Heart left ventricle (tissue), 16 donors: ENCODE measurements at regions not wholly inside any gene's neighbourhood (a gene's known extent, or its start where the extent isn't known, plus 50 kb on each side); places are given as distances from the start of the nearest gene placed in this dataset.

Source experiments
- ATAC-seq, 4 donors: fragments of 200-7000 bp; cut with Tn5 transposase; one replicate each; pipeline ENCODE4 v1.9.1; 2020 to 2022; ENCODE audit warnings: moderate library complexity in 4 of 4, mild to moderate bottlenecking in 3 of 4, moderate number of reproducible peaks in 1 of 4
- DNase-seq, 5 donors: peaks; one replicate each; pipeline ENCODE4 v3.0.0-alpha.2; 2020
- H3K27ac ChIP-seq, 12 donors: fragments of 200-600 bp; sonication (generic) in 4 of 12; one replicate each; pipeline versions ENCODE4 v1.5.0 to v1.8.0; 2016 to 2022; ENCODE audit warnings: mild to moderate bottlenecking in 2 of 12
- H3K27me3 ChIP-seq, 9 donors: fragments of 200-600 bp; sonication (generic) in 2 of 9; one replicate each; pipeline versions ENCODE4 v1.5.1 to v1.8.0; 2016 to 2022; ENCODE audit warnings: mild to moderate bottlenecking in 3 of 9
- H3K36me3 ChIP-seq, 9 donors: fragments of 200-600 bp; sonication (generic) in 2 of 9; one replicate each; pipeline versions ENCODE4 v1.5.0 to v1.8.0; 2018 to 2022; ENCODE audit warnings: mild to moderate bottlenecking in 2 of 9
- H3K4me1 ChIP-seq, 12 donors: fragments of 200-600 bp; sonication (generic) in 4 of 12; one replicate each; pipeline versions ENCODE4 v1.5.0 to v1.8.0; 2016 to 2022; ENCODE audit warnings: mild to moderate bottlenecking in 3 of 12
- H3K4me3 ChIP-seq, 12 donors: fragments of 200-600 bp; sonication (generic) in 4 of 12; one replicate each; pipeline versions ENCODE4 v1.5.0 to v1.8.0; 2017 to 2022; ENCODE audit warnings: mild to moderate bottlenecking in 9 of 12, moderate library complexity in 4 of 12
- H3K9me3 ChIP-seq, 12 donors: fragments of 200-600 bp; sonication (generic) in 4 of 12; one replicate each; pipeline versions ENCODE4 v1.5.0 to v1.8.0; 2016 to 2022; ENCODE audit warnings: mild to moderate bottlenecking in 1 of 12
- POLR2A ChIP-seq, 2 donors: fragments of 450-650 bp; IDR thresholded peaks; one replicate each; pipeline ENCODE4 v1.6.1; 2017; ENCODE audit warnings: antibody characterized with exemption in 2 of 2, mild to moderate bottlenecking in 2 of 2, moderate library complexity in 2 of 2
- WGBS, 4 donors: extraction: QIAGEN DNeasy Blood & Tissue Kit in 2 of 4; methylation state at CpG; one replicate each; pipeline versions ENCODE4 v1.1.5 to v1.1.7; 2013 to 2018; 5-methylcytosine and 5-hydroxymethylcytosine counted together
- intact Hi-C, 10 donors: fragments of 100-400 bp; cut with DNase I; formaldehyde crosslinking; loops; one replicate each; pipeline versions ENCODE4 v1.11.1 to v1.14.2; 2022
- TF ChIP-seq, protein P1 (sequence below), 12 donors: fragments of 200-600 bp; sonication (generic) in 4 of 12; IDR thresholded peaks; one replicate each; pipeline versions ENCODE4 v1.5.0 to v1.8.0; 2018 to 2022; ENCODE audit warnings: antibody characterized with exemption in 12 of 12, mild to moderate bottlenecking in 5 of 12
- donor health status: ischemic (EF 13 %, LVEDD 7.1; RV severe dilation, severe dysfunction).
- donor health status: healthy with polysubstance abuse.
- donor health status: DM: no; HTN: yes; CAD: no.
- donor health status: DM: no; HTN: no; CAD: no.
- donor health status: ischemic (EF 25% LVEDD 6.9; RV normal size, moderate dysfunction).
- donor health status: ischemic (EF 25% LVEDD 5.7; RV mildly dilated, moderate dysfunction).
- donor health status: healthy.
- donor health status: DM: yes; HTN: yes; CAD: no.
- donor health status: ischemic (EF 35%, LVEDD 5.7; RV mildly dilated, moderate dysfunction).
- donor health status: nonischemic (EF 11% LVEDD 7.7; RV severe dilation, severe dysfunction).
- donor health status: DM: yes; HTN: yes; CAD: no.
- donor health status: PGD.
- donor health status: ischemic (EF 29% LVEDD 5.4; RV normal size, mild dysfunction).
- donor health status: nonischemic (EF 23%, LVEDD 6.1; RV moderate dilation, normal function).

DNA sequence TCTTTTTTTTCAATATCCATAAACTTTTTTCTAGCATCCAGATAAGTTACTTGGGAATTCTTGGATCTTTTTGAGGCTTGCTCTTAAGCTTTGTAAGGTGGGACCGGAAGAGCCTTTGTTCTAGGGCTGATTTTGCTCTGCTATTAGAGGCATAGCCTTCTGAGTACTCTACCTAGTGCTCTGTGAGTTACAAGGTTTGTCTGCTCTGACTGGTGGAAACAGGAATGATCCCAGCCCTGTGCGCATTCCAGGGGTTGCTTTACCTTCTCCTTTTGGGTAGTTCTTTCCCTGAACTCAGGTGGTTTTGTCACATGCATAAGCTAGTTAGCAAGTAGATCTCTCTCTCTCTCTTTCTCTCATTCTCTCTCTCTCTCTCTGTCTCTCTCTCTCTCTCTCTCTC lies 180.8 kb upstream of the PCSK5 start:
- no peaks in the 10 kb centered on the region for H3K27me3 ChIP-seq
- ATAC-seq (no peak), DNase-seq (no peak)
- intact Hi-C loops, result no loop called here
- peaks cover 0 to 21% (median 5%) of the 10 kb centered on the region in 12 donors for H3K4me1 ChIP-seq
- no peaks in the 10 kb centered on the region for H3K36me3 ChIP-seq
- no peak overlapping the region for H3K4me3 ChIP-seq
- 65 to 98% (median 81%) methylated on average over 2 of the region's 2 CpGs for WGBS, 4 donors
- TF ChIP-seq, protein P1, sequence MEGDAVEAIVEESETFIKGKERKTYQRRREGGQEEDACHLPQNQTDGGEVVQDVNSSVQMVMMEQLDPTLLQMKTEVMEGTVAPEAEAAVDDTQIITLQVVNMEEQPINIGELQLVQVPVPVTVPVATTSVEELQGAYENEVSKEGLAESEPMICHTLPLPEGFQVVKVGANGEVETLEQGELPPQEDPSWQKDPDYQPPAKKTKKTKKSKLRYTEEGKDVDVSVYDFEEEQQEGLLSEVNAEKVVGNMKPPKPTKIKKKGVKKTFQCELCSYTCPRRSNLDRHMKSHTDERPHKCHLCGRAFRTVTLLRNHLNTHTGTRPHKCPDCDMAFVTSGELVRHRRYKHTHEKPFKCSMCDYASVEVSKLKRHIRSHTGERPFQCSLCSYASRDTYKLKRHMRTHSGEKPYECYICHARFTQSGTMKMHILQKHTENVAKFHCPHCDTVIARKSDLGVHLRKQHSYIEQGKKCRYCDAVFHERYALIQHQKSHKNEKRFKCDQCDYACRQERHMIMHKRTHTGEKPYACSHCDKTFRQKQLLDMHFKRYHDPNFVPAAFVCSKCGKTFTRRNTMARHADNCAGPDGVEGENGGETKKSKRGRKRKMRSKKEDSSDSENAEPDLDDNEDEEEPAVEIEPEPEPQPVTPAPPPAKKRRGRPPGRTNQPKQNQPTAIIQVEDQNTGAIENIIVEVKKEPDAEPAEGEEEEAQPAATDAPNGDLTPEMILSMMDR (IDR thresholded peaks at IDR 0.05), result no peak
- no peak for TF ChIP-seq POLR2A (IDR thresholded peaks at IDR 0.05)
- H3K9me3 ChIP-seq, result peaks cover 0 to 4% (median 0%) of the 10 kb centered on the region in 12 donors
- H3K27ac ChIP-seq, result no peak overlapping the region

GRCh38 chr9:75712700-75713099 lies 177.8 kb upstream of the PCSK5 start:
- peak in 2 of 4 donors; percentile 22 to 78 for ATAC-seq
- intact Hi-C loops, result no loop called here
- H3K9me3 ChIP-seq, result no peaks in the 10 kb centered on the region

GRCh38 chr9:75713335-75713734 lies 177.1 kb upstream of the PCSK5 start:
- H3K4me3 ChIP-seq, result no peak overlapping the region
- ATAC-seq (peak in 2 of 4 donors; percentile 50 to 81), DNase-seq (no peak)
- intact Hi-C loops, result no loop called here
- 46 to 68% (median 62%) methylated on average over 4 of the region's 4 CpGs for WGBS, 4 donors
- no peak for TF ChIP-seq POLR2A (IDR thresholded peaks at IDR 0.05)
- TF ChIP-seq, protein P1 (IDR thresholded peaks at IDR 0.05), result no peak
- no peaks in the 10 kb centered on the region for H3K27me3 ChIP-seq
- peaks cover 0 to 21% (median 5%) of the 10 kb centered on the region in 12 donors for H3K4me1 ChIP-seq
- H3K27ac ChIP-seq, result peak overlapping the region in 7 of 12 donors; percentile 0 to 69 (median 53)
- no peaks in the 10 kb centered on the region for H3K9me3 ChIP-seq
- no peaks in the 10 kb centered on the region for H3K36me3 ChIP-seq

More at GRCh38 chr9:75712700-75713099, 177.8 kb upstream of the PCSK5 start:
- no peaks in the 10 kb centered on the region for H3K27me3 ChIP-seq
- no peak overlapping the region for H3K4me3 ChIP-seq
- TF ChIP-seq, protein P1 (IDR thresholded peaks at IDR 0.05), result no peak
- no peak for TF ChIP-seq POLR2A (IDR thresholded peaks at IDR 0.05)
- H3K27ac ChIP-seq, result peak overlapping the region in 7 of 12 donors; percentile 0 to 69 (median 53)
- peak in 1 of 5 donors; percentile 15 for DNase-seq
- no peaks in the 10 kb centered on the region for H3K36me3 ChIP-seq
- H3K4me1 ChIP-seq, result peaks cover 0 to 21% (median 5%) of the 10 kb centered on the region in 12 donors

DNA sequence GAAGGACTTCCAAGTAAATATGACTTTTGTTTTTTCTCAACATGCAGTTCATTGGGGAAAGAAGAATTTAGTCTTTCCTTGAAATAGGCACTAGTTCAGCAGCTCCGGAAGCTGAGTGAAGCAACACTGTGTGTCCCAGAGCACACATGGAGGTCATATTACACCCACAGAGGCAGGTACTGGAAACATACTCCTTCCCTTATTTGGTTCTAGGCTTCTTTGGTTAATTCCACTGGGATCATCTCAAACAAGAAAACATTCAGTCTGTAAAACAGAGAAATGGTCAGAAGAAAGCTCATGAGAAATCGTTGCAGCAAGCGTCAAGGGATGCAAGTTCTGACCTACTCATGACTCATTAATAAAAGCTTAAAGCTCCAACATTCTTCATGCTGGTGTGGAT lies 175.1 kb upstream of the PCSK5 start:
- Histone ChIP-seq H3K4me3 (no peak overlapping the region), H3K27ac (no peak overlapping the region), H3K9me3 (no peaks in the 10 kb centered on the region), H3K36me3 (no peaks in the 10 kb centered on the region), H3K4me1 (peaks cover 0 to 21% (median 5%) of the 10 kb centered on the region in 12 donors), H3K27me3 (no peaks in the 10 kb centered on the region)
- WGBS, 4 donors, result 64 to 80% (median 66%) methylated on average over 3 of the region's 3 CpGs
- no peak for DNase-seq
- ATAC-seq, result peak in 2 of 4 donors; percentile 39 to 81
- TF ChIP-seq, protein P1 (IDR thresholded peaks at IDR 0.05), result no peak
- no peak for TF ChIP-seq POLR2A (IDR thresholded peaks at IDR 0.05)
- intact Hi-C loops, result no loop called here
